ENCODE measurements at regions not wholly inside any gene's neighbourhood (a gene's known extent, or its start where the extent isn't known, plus 50 kb on each side); places are given as distances from the start of the nearest gene placed in this dataset.

GRCh38 chr12:90280564-90281058 lies 572.0 kb upstream of the ATP2B1 start:
- Mint-ChIP-seq H3K27me3 (ENCODE audit: low read depth) (no peaks in the 10 kb centered on the region), H3K4me1 (ENCODE audit: low read depth) (peaks cover 2% of the 10 kb centered on the region), H3K36me3 (ENCODE audit: low read depth) (no peaks in the 10 kb centered on the region), H3K9me3 (ENCODE audit: insufficient read depth) (peaks cover 4% of the 10 kb centered on the region), H3K27ac (no peak overlapping the region), H3K4me3 (no peak overlapping the region)
- DNase-seq: no peak
- ATAC-seq: no peak
- ChIA-PET POLR2A (no interaction called here), CTCF (no interaction called here)

DNA sequence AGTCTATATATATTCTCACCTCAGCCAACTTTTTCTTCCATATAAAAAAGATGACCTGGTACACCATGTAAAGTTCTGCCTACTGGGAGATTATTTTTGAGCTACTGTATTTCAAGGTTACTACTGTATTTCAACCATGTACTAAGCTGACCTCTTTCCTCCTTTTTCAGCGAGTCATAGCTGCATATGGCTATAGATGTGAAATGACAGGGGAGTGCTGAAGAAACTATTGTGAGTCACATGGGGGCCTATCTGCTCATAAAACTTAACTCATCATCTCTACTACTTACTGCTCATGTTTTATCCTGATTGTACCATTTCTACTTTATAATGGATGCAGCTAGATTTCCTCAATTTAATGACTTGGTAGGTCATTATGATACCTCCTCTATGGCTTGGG lies 571.4 kb upstream of the ATP2B1 start:
- Mint-ChIP-seq H3K4me1 (ENCODE audit: low read depth) (peaks cover 2% of the 10 kb centered on the region), H3K27ac (no peak overlapping the region), H3K27me3 (ENCODE audit: low read depth) (no peaks in the 10 kb centered on the region), H3K9me3 (ENCODE audit: insufficient read depth) (peaks cover 4% of the 10 kb centered on the region), H3K36me3 (ENCODE audit: low read depth) (no peaks in the 10 kb centered on the region), H3K4me3 (no peak overlapping the region)
- ChIA-PET POLR2A (no interaction called here), CTCF (no interaction called here)
- ATAC-seq (no peak), DNase-seq (no peak)

DNA sequence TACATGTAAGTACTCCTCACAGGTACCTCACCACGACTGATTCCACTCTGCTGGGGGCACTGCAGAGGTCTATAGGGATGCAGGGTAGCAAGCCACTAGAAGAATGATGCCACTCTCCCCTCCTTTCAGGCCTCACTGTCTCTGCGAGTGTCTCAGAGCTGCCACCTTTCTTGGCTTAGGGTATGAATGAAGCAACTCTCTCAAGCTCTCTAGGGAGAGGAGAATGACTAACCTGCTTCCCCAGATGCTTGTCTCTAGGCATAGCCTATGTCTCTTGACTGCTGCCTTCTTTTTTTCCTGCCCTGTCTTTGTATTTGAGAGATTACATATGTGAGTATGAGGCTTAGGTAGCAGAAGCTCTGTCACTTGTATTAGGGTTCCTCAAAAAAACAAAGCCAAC lies 566.5 kb upstream of the ATP2B1 start:
- Mint-ChIP-seq H3K27ac (no peak overlapping the region), H3K4me1 (ENCODE audit: low read depth) (no peaks in the 10 kb centered on the region), H3K36me3 (ENCODE audit: low read depth) (no peaks in the 10 kb centered on the region), H3K27me3 (ENCODE audit: low read depth) (no peaks in the 10 kb centered on the region), H3K4me3 (no peak overlapping the region), H3K9me3 (ENCODE audit: insufficient read depth) (no peaks in the 10 kb centered on the region)
- DNase-seq (no peak), ATAC-seq (no peak)
- ChIA-PET POLR2A (no interaction called here), CTCF (interaction anchor here (0.7 kb wide), 1 partner anchor 685 kb away, joined by 3 read pairs; no protein-coding TSS in a partner anchor)

GRCh38 chr12:90274407-90274806 lies 565.8 kb upstream of the ATP2B1 start:
- no peaks in the 10 kb centered on the region for H3K9me3 Mint-ChIP-seq (ENCODE audit: insufficient read depth)
- DNase-seq (no peak), ATAC-seq (no peak)
- H3K4me3 Mint-ChIP-seq: no peak overlapping the region
- H3K27me3 Mint-ChIP-seq (ENCODE audit: low read depth): no peaks in the 10 kb centered on the region
- ChIA-PET POLR2A (no interaction called here), CTCF (no interaction called here)
- no peak overlapping the region for H3K27ac Mint-ChIP-seq
- H3K36me3 Mint-ChIP-seq (ENCODE audit: low read depth): no peaks in the 10 kb centered on the region
- peaks cover 3% of the 10 kb centered on the region for H3K4me1 Mint-ChIP-seq (ENCODE audit: low read depth)

DNA sequence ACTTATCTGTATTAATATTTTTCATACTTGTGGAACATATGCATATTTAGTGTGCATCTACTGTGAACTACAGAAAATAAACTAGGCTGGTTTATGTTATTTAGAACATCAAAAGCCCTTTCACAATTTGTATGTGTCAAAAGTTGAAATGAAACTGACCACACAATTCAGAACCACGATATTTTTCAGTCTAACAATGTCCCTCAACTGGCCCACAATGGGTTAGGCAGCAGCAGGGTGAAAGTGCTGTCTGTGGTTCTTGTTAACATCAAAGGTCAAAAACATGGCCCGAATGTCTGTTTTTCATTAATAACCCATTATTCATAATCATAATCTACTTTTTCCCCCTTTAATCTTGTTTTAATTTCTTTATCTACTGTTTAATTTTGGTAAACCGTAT lies 559.9 kb upstream of the ATP2B1 start:
- no peak for ATAC-seq
- H3K27ac Mint-ChIP-seq: no peak overlapping the region
- no peak overlapping the region for H3K4me3 Mint-ChIP-seq
- H3K36me3 Mint-ChIP-seq (ENCODE audit: low read depth): no peaks in the 10 kb centered on the region
- peaks cover 3% of the 10 kb centered on the region for H3K4me1 Mint-ChIP-seq (ENCODE audit: low read depth)
- no peak for DNase-seq
- CTCF ChIA-PET: no interaction called here
- no peaks in the 10 kb centered on the region for H3K9me3 Mint-ChIP-seq (ENCODE audit: insufficient read depth)
- H3K27me3 Mint-ChIP-seq (ENCODE audit: low read depth): peaks cover 6% of the 10 kb centered on the region
- POLR2A ChIA-PET: no interaction called here

DNA sequence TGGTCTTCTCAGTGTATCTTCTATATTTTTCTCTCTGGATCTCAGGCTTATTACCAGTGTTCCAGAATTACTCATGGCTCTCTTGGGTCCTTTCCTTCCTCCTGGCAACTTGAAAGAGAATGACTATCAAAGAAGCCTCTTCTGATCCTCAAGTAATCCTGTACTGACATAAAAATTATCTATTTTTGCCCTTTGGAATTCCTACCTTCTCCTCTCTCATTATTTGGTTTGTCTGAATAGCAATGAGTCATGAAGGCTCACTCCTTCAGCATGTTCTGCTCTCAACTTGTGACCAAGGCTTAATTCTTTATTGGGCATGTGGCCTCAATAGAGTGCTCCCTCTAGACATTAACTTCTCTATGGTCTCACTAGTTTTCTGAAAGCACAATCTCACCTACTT lies 553.6 kb upstream of the ATP2B1 start:
- H3K36me3 Mint-ChIP-seq (ENCODE audit: low read depth): no peaks in the 10 kb centered on the region
- no peaks in the 10 kb centered on the region for H3K4me1 Mint-ChIP-seq (ENCODE audit: low read depth)
- DNase-seq (no peak), ATAC-seq (no peak)
- peaks cover 15% of the 10 kb centered on the region for H3K27me3 Mint-ChIP-seq (ENCODE audit: low read depth)
- H3K9me3 Mint-ChIP-seq (ENCODE audit: insufficient read depth): no peaks in the 10 kb centered on the region
- H3K27ac Mint-ChIP-seq: no peak overlapping the region
- POLR2A ChIA-PET: no interaction called here
- H3K4me3 Mint-ChIP-seq: no peak overlapping the region
- CTCF ChIA-PET: no interaction called here

DNA sequence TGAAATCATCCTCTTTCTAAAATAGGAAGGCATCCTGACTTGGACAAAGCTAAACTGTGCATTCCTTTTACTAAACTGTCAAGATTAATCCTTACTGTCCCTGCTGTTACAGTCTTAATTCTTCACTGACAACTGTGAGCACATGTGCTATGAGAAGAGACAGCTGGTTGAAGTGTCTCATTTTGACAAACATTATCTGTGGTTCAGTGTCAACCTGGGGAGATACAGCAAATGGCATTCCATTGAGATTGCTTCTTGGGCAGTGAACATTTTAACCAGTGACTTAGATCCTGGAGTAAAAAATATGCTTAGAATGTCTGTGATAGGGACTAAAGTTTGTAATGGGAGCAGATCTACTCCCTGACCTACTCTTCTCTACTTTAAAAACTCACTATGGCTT lies 552.6 kb upstream of the ATP2B1 start:
- DNase-seq (no peak), ATAC-seq (no peak)
- Mint-ChIP-seq H3K27ac (no peak overlapping the region), H3K27me3 (ENCODE audit: low read depth) (peaks cover 17% of the 10 kb centered on the region), H3K4me3 (no peak overlapping the region), H3K9me3 (ENCODE audit: insufficient read depth) (no peaks in the 10 kb centered on the region), H3K4me1 (ENCODE audit: low read depth) (no peaks in the 10 kb centered on the region), H3K36me3 (ENCODE audit: low read depth) (no peaks in the 10 kb centered on the region)
- CTCF ChIA-PET: no interaction called here
- POLR2A ChIA-PET: no interaction called here

DNA sequence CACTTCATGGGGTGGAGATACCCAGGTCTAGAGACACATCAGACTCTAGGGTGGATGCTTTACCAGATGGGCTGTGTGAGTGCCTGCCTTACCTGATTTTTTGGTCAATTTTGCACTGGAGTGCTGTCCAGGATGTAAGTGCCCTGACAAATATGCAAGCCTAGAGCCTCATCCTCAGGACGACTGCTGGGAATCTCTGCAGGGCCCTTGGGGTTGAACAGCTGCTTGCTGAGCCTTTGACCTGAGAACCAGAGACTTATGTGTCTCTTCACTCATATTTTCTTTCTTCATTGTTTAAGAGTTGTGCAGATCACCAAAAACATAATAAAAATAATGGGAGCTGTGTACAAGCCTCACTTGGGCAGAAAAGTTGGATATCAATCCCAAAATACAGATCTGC lies 551.5 kb upstream of the ATP2B1 start:
- ATAC-seq (no peak), DNase-seq (no peak)
- H3K27me3 Mint-ChIP-seq (ENCODE audit: low read depth): peaks cover 14% of the 10 kb centered on the region
- CTCF ChIA-PET: no interaction called here
- no peaks in the 10 kb centered on the region for H3K36me3 Mint-ChIP-seq (ENCODE audit: low read depth)
- no peaks in the 10 kb centered on the region for H3K4me1 Mint-ChIP-seq (ENCODE audit: low read depth)
- POLR2A ChIA-PET: no interaction called here
- H3K27ac Mint-ChIP-seq: no peak overlapping the region
- H3K4me3 Mint-ChIP-seq: no peak overlapping the region
- H3K9me3 Mint-ChIP-seq (ENCODE audit: insufficient read depth): no peaks in the 10 kb centered on the region

GRCh38 chr12:90257927-90258624 lies 549.4 kb upstream of the ATP2B1 start:
- Mint-ChIP-seq H3K4me3 (no peak overlapping the region), H3K9me3 (ENCODE audit: insufficient read depth) (no peaks in the 10 kb centered on the region), H3K27ac (no peak overlapping the region), H3K36me3 (ENCODE audit: low read depth) (no peaks in the 10 kb centered on the region), H3K4me1 (ENCODE audit: low read depth) (peaks cover 10% of the 10 kb centered on the region), H3K27me3 (ENCODE audit: low read depth) (peaks cover 9% of the 10 kb centered on the region)
- POLR2A ChIA-PET: no interaction called here
- ATAC-seq (no peak), DNase-seq (no peak)
- CTCF ChIA-PET: no interaction called here

DNA sequence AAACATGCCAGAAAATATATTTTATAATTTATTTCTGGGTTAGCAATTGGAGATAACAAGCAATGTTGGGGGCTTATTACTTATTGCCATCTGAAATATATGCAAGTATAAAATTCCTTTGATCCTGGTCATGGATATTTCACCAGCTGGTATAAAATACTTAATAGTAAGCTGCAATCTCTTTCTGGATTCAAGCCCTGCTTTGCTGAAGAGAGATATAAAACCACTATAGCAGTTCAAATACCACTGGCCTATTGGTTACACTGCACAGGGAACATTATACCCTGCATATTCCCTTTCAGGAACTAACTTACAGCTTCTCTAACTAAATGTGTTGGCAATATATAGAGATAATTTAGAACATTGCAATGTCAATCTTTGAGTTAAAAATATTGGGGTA lies 546.2 kb upstream of the ATP2B1 start:
- Mint-ChIP-seq H3K4me3 (no peak overlapping the region), H3K9me3 (ENCODE audit: insufficient read depth) (no peaks in the 10 kb centered on the region), H3K36me3 (ENCODE audit: low read depth) (no peaks in the 10 kb centered on the region), H3K27ac (no peak overlapping the region), H3K27me3 (ENCODE audit: low read depth) (peaks cover 10% of the 10 kb centered on the region), H3K4me1 (ENCODE audit: low read depth) (peaks cover 20% of the 10 kb centered on the region)
- DNase-seq (no peak), ATAC-seq (no peak)
- CTCF ChIA-PET: no interaction called here
- POLR2A ChIA-PET: no interaction called here

DNA sequence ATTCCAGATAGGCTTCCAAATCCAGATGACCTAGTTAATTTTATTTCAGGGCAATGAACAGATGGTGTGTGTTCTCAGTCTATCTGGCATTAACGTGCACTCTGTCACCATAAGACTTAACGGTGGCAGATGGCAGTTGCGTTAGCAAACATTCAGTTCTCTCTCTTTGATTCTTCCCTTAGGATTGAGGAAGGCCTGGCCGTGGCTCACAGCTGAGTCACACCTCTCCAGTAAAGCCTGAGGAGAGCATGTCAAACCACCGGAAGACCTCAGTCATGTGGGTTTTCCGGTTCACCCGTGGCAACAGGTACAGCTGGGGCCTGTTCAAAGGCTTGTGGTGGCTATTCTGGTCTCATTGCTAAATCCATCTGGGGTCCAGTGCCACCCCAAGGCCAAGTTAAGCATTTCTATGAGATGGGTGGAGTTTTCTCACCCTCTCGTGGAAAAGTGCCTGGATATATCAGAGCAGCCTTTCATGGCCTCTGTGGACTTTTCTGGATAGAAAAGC lies 545.1 kb upstream of the ATP2B1 start:
- CTCF ChIA-PET: interaction anchor here (0.7 to 1.2 kb wide), 2 partner anchors 10 to 17 kb away, joined by 3 read pairs; no protein-coding TSS in a partner anchor

DNA sequence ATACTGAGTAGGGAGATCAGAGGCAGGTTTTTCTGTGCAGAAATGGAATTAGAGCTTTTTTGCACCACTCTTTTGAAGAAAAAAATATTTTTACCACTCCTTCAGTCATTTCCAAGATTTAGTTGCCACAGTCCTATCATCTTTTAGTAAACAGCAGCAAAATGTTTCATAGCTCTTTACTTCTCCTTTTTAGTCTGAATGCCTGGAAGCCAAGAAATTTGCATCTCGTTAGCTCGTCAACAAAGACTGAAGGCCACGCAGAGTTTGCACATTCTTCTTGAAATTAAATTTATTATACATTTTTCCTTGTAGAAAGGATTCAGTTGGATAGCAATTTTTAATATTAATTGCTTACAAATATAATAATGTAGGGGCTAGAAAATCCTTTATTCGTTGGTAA lies 544.5 kb upstream of the ATP2B1 start:
- POLR2A ChIA-PET: no interaction called here

More for the DNA sequence above, 545.1 kb upstream of the ATP2B1 start:
- POLR2A ChIA-PET: no interaction called here
- no peaks in the 10 kb centered on the region for H3K36me3 Mint-ChIP-seq (ENCODE audit: low read depth)
- no peak overlapping the region for H3K4me3 Mint-ChIP-seq
- H3K9me3 Mint-ChIP-seq (ENCODE audit: insufficient read depth): no peaks in the 10 kb centered on the region
- H3K4me1 Mint-ChIP-seq (ENCODE audit: low read depth): peaks cover 20% of the 10 kb centered on the region
- peak; percentile 68 for DNase-seq
- ATAC-seq: peak; percentile 92
- H3K27ac Mint-ChIP-seq: peak overlapping the region; percentile 66
- peaks cover 10% of the 10 kb centered on the region for H3K27me3 Mint-ChIP-seq (ENCODE audit: low read depth)

GRCh38 chr12:90250766-90251165 lies 542.1 kb upstream of the ATP2B1 start:
- no peak for DNase-seq
- Mint-ChIP-seq H3K27ac (no peak overlapping the region), H3K9me3 (ENCODE audit: insufficient read depth) (no peaks in the 10 kb centered on the region), H3K36me3 (ENCODE audit: low read depth) (no peaks in the 10 kb centered on the region), H3K27me3 (ENCODE audit: low read depth) (peaks cover 19% of the 10 kb centered on the region), H3K4me1 (ENCODE audit: low read depth) (peaks cover 20% of the 10 kb centered on the region), H3K4me3 (no peak overlapping the region)
- POLR2A ChIA-PET: no interaction called here
- no peak for ATAC-seq
- CTCF ChIA-PET: no interaction called here

More for the DNA sequence above, 544.5 kb upstream of the ATP2B1 start:
- Mint-ChIP-seq H3K4me3 (no peak overlapping the region), H3K4me1 (ENCODE audit: low read depth) (peaks cover 20% of the 10 kb centered on the region), H3K27ac (no peak overlapping the region), H3K36me3 (ENCODE audit: low read depth) (no peaks in the 10 kb centered on the region), H3K27me3 (ENCODE audit: low read depth) (peaks cover 15% of the 10 kb centered on the region), H3K9me3 (ENCODE audit: insufficient read depth) (no peaks in the 10 kb centered on the region)
- ATAC-seq (no peak), DNase-seq (no peak)
- CTCF ChIA-PET: interaction anchor here (0.7 to 1.2 kb wide), 3 partner anchors 9 to 711 kb away, joined by 3 read pairs; no protein-coding TSS in a partner anchor
